OCI-LY7 (cell line): ENCODE measurements at regions not wholly inside any gene's neighbourhood (a gene's known extent, or its start where the extent isn't known, plus 50 kb on each side); places are given as distances from the start of the nearest gene placed in this dataset.

Source experiments
- EZH2phosphoT487 ChIP-seq: fragments of 200-600 bp; sonication (generic); IDR thresholded peaks from 2 replicates; pipeline ENCODE4 v1.6.1; 2018; ENCODE audit warnings: low read depth, borderline replicate concordance, mild to moderate bottlenecking, mixed run types, antibody characterized with exemption, low read length, moderate library complexity, mixed read lengths
- TF ChIP-seq, protein P1 (sequence below): fragments of 200-600 bp; sonication (generic); conservative IDR thresholded peaks from 2 replicates; pipeline ENCODE4 v1.5.1; 2014; ENCODE audit warnings: mild to moderate bottlenecking, antibody characterized with exemption, low read length, moderate library complexity, mixed read lengths

DNA sequence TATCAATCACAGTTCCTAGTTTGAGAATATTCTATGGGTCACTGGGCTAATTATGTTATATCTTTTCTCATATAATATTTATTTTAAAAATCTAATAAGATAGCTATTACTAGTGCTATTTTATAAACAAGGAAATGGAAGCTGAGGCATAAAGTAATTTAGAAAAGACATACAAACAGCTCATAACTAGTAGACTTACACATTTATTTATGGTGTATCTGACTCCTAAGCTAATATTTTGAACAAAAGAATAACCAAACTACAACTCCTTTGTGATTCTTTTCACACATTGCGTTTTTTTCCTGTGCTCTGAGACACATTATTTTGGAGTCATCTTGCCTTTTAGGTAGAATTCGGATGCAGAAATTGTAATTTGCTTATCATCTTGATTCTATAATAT lies 742.0 kb upstream of the LRRTM4 start:
- TF ChIP-seq, protein P1, sequence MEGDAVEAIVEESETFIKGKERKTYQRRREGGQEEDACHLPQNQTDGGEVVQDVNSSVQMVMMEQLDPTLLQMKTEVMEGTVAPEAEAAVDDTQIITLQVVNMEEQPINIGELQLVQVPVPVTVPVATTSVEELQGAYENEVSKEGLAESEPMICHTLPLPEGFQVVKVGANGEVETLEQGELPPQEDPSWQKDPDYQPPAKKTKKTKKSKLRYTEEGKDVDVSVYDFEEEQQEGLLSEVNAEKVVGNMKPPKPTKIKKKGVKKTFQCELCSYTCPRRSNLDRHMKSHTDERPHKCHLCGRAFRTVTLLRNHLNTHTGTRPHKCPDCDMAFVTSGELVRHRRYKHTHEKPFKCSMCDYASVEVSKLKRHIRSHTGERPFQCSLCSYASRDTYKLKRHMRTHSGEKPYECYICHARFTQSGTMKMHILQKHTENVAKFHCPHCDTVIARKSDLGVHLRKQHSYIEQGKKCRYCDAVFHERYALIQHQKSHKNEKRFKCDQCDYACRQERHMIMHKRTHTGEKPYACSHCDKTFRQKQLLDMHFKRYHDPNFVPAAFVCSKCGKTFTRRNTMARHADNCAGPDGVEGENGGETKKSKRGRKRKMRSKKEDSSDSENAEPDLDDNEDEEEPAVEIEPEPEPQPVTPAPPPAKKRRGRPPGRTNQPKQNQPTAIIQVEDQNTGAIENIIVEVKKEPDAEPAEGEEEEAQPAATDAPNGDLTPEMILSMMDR: no peak
- no peak for TF ChIP-seq EZH2phosphoT487
